Smooth muscle cell (in vitro differentiated cells): ENCODE measurements at regions not wholly inside any gene's neighbourhood (a gene's known extent, or its start where the extent isn't known, plus 50 kb on each side); places are given as distances from the start of the nearest gene placed in this dataset.
A peak's percentile ranks its signal among the peaks of the same experiment; 100 is the strongest.

ENCODE experiments used
- DNase-seq: peaks from one replicate; lab custom pipeline; 2025; ENCODE audit not compliant: unreplicated experiment; lab: John Stamatoyannopoulos, UW
- H2AFZ ChIP-seq: fragments of 200-600 bp; sonication (generic); 2 replicates; pipeline ENCODE4 v1.6.0; 2016; ENCODE audit warnings: antibody characterized with exemption, low read depth, mild to moderate bottlenecking
- H3F3A ChIP-seq: fragments of 200-600 bp; sonication (generic); 2 replicates; pipeline ENCODE4 v1.6.0; 2017; ENCODE audit warnings: antibody characterized with exemption, low read depth
- H3K27ac ChIP-seq: fragments of 200-600 bp; sonication (generic); 2 replicates; pipeline ENCODE4 v1.5.1; 2016; ENCODE audit warnings: low read depth, mild to moderate bottlenecking
- H3K27me3 ChIP-seq: fragments of 200-600 bp; sonication (generic); 2 replicates; pipeline ENCODE4 v1.6.1; 2016; ENCODE audit warnings: low read depth, mild to moderate bottlenecking
- H3K36me3 ChIP-seq: fragments of 200-600 bp; sonication (generic); 2 replicates; pipeline ENCODE4 v1.5.1; 2016; ENCODE audit warnings: low read depth
- H3K4me1 ChIP-seq: fragments of 200-600 bp; sonication (generic); 2 replicates; pipeline ENCODE4 v1.5.1; 2016; ENCODE audit warnings: low read depth
- H3K4me2 ChIP-seq: fragments of 200-600 bp; sonication (generic); 2 replicates; pipeline ENCODE4 v1.6.0; 2016; ENCODE audit warnings: mild to moderate bottlenecking
- H3K4me3 ChIP-seq: fragments of 200-600 bp; sonication (generic); 2 replicates; pipeline ENCODE4 v1.5.1; 2016; ENCODE audit warnings: mild to moderate bottlenecking
- H3K79me2 ChIP-seq: fragments of 200-600 bp; sonication (generic); 2 replicates; pipeline ENCODE4 v1.6.0; 2016; ENCODE audit warnings: low read depth, mild to moderate bottlenecking
- H3K9ac ChIP-seq: fragments of 200-600 bp; sonication (generic); 2 replicates; pipeline ENCODE4 v1.6.0; 2016; ENCODE audit warnings: low read depth
- H3K9me3 ChIP-seq: fragments of 200-600 bp; sonication (generic); replicated peaks from 2 replicates; pipeline ENCODE4 v1.5.1; 2016; ENCODE audit warnings: low read depth
- H4K20me1 ChIP-seq: fragments of 200-600 bp; sonication (generic); 2 replicates; pipeline ENCODE4 v1.6.0; 2016; ENCODE audit warnings: low read depth
- WGBS: methylation state at CpG from one replicate; pipeline ENCODE4 v1.1.7; 2016; ENCODE audit warnings: low lambda C conversion rate; 5-methylcytosine and 5-hydroxymethylcytosine counted together
- TF ChIP-seq, protein P1 (sequence below): fragments of 200-600 bp; sonication (generic); IDR thresholded peaks from 2 replicates; pipeline ENCODE4 v1.5.1; 2017; ENCODE audit warnings: borderline replicate concordance, mild to moderate bottlenecking, antibody characterized with exemption; ENCODE audit not compliant: insufficient read depth, poor library complexity, severe bottlenecking

DNA sequence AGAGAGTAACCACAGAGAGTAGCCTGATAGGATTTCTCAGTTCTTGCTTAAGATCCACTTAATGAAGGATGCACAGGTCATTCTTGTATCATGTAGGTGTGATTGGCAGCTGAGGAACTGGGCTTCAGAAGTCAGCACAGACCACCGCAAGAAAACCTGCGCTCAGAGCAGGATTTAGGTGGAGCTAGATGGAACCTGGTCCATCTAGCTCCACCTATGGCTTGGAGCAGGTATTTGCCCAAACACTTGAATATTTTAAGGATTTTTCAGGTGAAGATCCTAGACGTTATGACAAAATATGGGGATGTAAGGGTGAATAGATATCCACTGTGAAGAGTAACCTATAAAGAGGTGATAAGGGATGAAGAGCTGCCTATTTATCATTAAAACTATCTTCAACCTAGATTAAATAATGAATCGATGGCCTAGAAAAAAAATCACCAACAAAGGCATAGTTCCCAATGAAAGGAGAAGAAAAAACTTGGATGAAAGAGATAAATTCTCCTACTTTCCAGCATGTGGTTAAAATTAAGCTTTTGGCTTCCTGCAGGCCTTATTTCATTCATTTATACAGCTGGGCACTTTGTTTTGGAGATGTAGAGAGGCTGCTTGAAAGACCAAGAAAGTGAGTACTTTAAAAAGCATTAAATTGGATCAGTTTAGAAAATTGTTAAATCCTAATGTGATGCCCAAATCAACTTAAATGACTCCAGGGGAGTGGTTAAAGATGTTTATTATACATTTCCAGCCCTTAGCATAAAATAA lies 778.4 kb upstream of the GJE1 start:
- 84% methylated on average over 4 of the region's 4 CpGs for WGBS
- peak overlapping the region; percentile 25 for H2AFZ ChIP-seq

DNA sequence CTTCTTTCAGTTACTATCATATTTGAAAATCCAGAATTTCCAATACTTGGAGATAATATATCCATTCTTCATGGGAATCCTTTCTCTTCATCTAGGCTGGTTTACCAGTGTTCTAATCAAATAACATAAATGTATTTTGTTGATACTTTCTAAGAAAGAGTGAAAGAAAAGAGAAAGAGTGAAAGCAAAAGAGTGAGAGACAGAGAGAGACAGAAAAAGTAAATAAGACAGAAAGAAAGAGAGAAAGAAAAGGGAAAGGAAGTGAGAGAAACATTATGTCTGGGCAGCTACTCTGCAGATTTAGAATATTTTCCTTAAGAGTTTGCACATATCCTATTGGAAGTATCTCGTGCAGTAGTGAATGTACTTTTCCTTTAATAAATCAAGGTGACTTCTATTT lies 781.0 kb upstream of the GJE1 start:
- no peak overlapping the region for H2AFZ ChIP-seq
- no peaks in the 10 kb centered on the region for H3K79me2 ChIP-seq
- no peaks in the 10 kb centered on the region for H4K20me1 ChIP-seq
- no peaks in the 10 kb centered on the region for H3K36me3 ChIP-seq
- H3K9ac ChIP-seq = no peak overlapping the region
- TF ChIP-seq, protein P1, sequence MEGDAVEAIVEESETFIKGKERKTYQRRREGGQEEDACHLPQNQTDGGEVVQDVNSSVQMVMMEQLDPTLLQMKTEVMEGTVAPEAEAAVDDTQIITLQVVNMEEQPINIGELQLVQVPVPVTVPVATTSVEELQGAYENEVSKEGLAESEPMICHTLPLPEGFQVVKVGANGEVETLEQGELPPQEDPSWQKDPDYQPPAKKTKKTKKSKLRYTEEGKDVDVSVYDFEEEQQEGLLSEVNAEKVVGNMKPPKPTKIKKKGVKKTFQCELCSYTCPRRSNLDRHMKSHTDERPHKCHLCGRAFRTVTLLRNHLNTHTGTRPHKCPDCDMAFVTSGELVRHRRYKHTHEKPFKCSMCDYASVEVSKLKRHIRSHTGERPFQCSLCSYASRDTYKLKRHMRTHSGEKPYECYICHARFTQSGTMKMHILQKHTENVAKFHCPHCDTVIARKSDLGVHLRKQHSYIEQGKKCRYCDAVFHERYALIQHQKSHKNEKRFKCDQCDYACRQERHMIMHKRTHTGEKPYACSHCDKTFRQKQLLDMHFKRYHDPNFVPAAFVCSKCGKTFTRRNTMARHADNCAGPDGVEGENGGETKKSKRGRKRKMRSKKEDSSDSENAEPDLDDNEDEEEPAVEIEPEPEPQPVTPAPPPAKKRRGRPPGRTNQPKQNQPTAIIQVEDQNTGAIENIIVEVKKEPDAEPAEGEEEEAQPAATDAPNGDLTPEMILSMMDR = no peak
- H3F3A ChIP-seq = no peaks in the 10 kb centered on the region
- H3K4me3 ChIP-seq = no peak overlapping the region
- no peak for DNase-seq
- no peak overlapping the region for H3K27ac ChIP-seq
- no peaks in the 10 kb centered on the region for H3K4me1 ChIP-seq
- no peaks in the 10 kb centered on the region for H3K27me3 ChIP-seq
- H3K4me2 ChIP-seq = no peak overlapping the region
- WGBS = 88% methylated on average over 1 of the region's 1 CpG
- H3K9me3 ChIP-seq = no peaks in the 10 kb centered on the region

More for the DNA sequence above, 778.4 kb upstream of the GJE1 start:
- TF ChIP-seq, protein P1 = no peak
- H3K9ac ChIP-seq = no peak overlapping the region
- no peak overlapping the region for H3K4me2 ChIP-seq
- no peak overlapping the region for H3K27ac ChIP-seq
- H3K4me3 ChIP-seq = no peak overlapping the region
- DNase-seq = no peak
- no peaks in the 10 kb centered on the region for H3K79me2 ChIP-seq
- H3K36me3 ChIP-seq = no peaks in the 10 kb centered on the region
- H3F3A ChIP-seq = no peaks in the 10 kb centered on the region
- no peaks in the 10 kb centered on the region for H3K27me3 ChIP-seq
- H3K9me3 ChIP-seq = no peaks in the 10 kb centered on the region
- no peaks in the 10 kb centered on the region for H3K4me1 ChIP-seq
- no peaks in the 10 kb centered on the region for H4K20me1 ChIP-seq

DNA sequence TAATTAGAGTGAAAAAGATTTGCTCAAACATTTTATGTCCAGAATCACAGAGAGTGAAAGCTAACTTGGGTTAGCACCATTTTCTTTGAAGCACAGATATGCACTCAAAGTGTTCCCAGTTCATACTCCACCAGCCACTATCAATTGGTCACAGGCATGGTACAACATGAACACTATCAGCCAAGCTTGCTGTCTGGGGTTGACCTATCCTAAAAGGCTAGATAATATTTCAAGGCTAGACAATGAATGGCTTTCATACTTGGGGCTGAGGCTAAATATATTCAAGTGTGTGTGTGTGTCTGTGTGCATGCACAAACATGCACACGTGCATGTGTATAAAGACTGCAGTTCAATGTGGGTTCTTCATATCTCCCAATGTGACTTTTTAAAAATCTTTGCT lies 783.0 kb upstream of the GJE1 start:
- no peaks in the 10 kb centered on the region for H4K20me1 ChIP-seq
- no peak for DNase-seq
- WGBS = 100% methylated on average over 1 of the region's 1 CpG

More for the DNA sequence above, 783.0 kb upstream of the GJE1 start:
- Histone ChIP-seq H3K9me3 (no peaks in the 10 kb centered on the region), H3K36me3 (no peaks in the 10 kb centered on the region), H3K27me3 (no peaks in the 10 kb centered on the region), H3K79me2 (no peaks in the 10 kb centered on the region), H3K4me2 (no peak overlapping the region), H2AFZ (no peak overlapping the region), H3K4me1 (no peaks in the 10 kb centered on the region), H3K9ac (no peak overlapping the region), H3F3A (no peaks in the 10 kb centered on the region), H3K27ac (no peak overlapping the region), H3K4me3 (no peak overlapping the region)
- TF ChIP-seq, protein P1 = no peak
